ENCODE measurements at regions not wholly inside any gene's neighbourhood (a gene's known extent, or its start where the extent isn't known, plus 50 kb on each side); places are given as distances from the start of the nearest gene placed in this dataset.

DNA sequence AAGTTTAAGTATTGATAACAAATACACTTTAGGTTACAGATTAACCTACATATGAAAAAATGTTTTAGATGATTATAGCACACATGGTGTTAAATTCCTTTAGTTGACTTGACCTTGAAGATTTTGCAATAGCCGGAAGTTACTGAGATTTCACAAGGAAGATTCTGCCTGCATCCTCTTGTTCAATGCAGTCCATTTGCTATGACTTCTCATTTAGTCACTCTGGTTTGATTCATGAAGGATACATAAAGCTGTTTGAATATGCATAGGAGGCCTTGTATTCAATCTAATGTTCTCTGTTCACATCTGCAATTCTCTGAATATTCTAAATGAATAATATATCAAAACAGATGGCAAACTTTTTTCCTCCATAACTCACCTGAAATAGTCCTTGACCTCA, 870.2 kb upstream of the GOT2 start:
- TF ChIP-seq POLR2A (IDR thresholded peaks at IDR 0.05; ENCODE audit: low read length): no peak
- TF ChIP-seq GATA1 (IDR thresholded peaks at IDR 0.05; ENCODE audit: low read depth, low read length): no peak
